Esophagus muscularis mucosa (tissue), 4 donors: ENCODE measurements at regions not wholly inside any gene's neighbourhood (a gene's known extent, or its start where the extent isn't known, plus 50 kb on each side); places are given as distances from the start of the nearest gene placed in this dataset.

ENCODE experiments used
- DNase-seq: peaks from one replicate; pipeline ENCODE4 v3.0.0-alpha.2; 2017; ENCODE audit errors: extremely low spot score
- H3K27ac ChIP-seq, 4 donors: fragments of 200-600 bp; sonication (generic); replicated peaks in 1 of 4; 1 replicate in 3 of 4; 2 replicates in 1 of 4; pipeline ENCODE4 v1.5.1; 2016 to 2019; ENCODE audit warnings: mild to moderate bottlenecking in 1 of 4
- H3K27me3 ChIP-seq, 4 donors: fragments of 200-600 bp; sonication (generic); one replicate each; pipeline versions ENCODE4 v1.5.1 to v1.6.0; 2016 to 2019
- H3K36me3 ChIP-seq, 4 donors: fragments of 200-600 bp; sonication (generic); one replicate each; pipeline ENCODE4 v1.5.1; 2016 to 2019
- H3K4me1 ChIP-seq, 4 donors: fragments of 200-600 bp; sonication (generic); one replicate each; pipeline ENCODE4 v1.5.1; 2016 to 2019
- H3K4me3 ChIP-seq, 4 donors: fragments of 200-600 bp; sonication (generic); 1 replicate in 2 of 4; 2 replicates in 2 of 4; pipeline ENCODE4 v1.5.1; 2016 to 2019; ENCODE audit warnings: mild to moderate bottlenecking in 4 of 4, moderate library complexity in 1 of 4
- H3K9me3 ChIP-seq, 4 donors: fragments of 200-600 bp; sonication (generic); 1 replicate in 3 of 4; 2 replicates in 1 of 4; pipeline ENCODE4 v1.5.1; 2016 to 2019
- EP300 ChIP-seq: sonication (generic); formaldehyde crosslinking; IDR thresholded peaks from one replicate; pipeline ENCODE4 v1.6.1; 2017; ENCODE audit warnings: antibody characterized with exemption
- POLR2A ChIP-seq: fragments of 450-650 bp; IDR thresholded peaks from one replicate; pipeline ENCODE4 v1.6.1; 2017; ENCODE audit warnings: antibody characterized with exemption, moderate library complexity, mild to moderate bottlenecking, low read depth
- POLR2AphosphoS5 ChIP-seq, 2 donors: sonication (generic); formaldehyde crosslinking; IDR thresholded peaks; one replicate each; pipeline ENCODE4 v1.6.1; 2017; ENCODE audit warnings: antibody characterized with exemption in 2 of 2
- WGBS: methylation state at CpG from one replicate; pipeline ENCODE4 v1.1.5; 2018; 5-methylcytosine and 5-hydroxymethylcytosine counted together
- intact Hi-C: fragments of 100-400 bp; cut with DNase I; formaldehyde crosslinking; loops from one replicate; pipeline ENCODE4 v1.15.1; 2023
- TF ChIP-seq, protein P1 (sequence below), 3 experiments: fragments of 200-600 bp in 2 of 3; fragments of 450-650 bp in 1 of 3; sonication (generic) in 2 of 3; IDR thresholded peaks; one replicate each; pipeline ENCODE4 v1.5.1; 2017 to 2019; ENCODE audit warnings: antibody characterized with exemption in 3 of 3, mild to moderate bottlenecking in 2 of 3, moderate library complexity in 1 of 3

DNA sequence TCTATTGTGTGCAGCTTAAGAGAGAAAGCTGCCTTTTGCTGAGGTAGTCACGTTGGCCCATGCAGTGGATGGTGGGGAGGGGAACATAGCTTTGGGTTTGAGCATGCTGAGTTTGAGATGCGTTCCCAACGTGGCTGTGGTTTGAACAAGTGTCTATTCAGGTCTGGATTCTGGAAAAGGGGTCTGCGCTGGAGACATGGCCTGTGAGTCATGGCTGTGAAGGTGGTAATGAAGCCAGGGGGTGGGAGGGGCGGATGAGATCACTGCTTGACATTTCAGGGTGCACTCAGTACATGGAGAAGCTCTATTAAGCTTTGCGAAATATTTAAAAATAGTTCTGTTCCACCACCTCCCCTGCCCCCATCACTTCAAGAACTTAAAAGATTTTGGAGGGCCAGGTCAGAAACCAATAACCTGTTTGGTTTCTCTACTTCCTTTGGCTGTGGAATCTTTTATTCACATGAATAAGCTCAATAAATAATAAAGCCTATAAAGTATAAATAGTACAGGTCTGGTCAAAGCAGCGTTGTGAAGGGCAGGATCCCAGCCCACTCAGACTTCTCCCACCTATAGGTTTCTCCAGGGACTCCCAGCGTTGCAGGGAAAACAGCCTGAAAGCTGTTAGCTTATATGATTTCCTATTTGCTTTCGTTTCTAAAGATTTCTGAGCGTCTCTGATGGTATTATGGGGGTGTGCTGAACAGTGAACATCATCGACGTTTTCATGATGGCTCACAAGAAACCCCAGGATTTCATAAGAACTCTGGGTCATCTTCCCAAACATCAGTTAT lies 189.9 kb downstream of the NSG2 start:
- WGBS = 79% methylated on average over 12 of the region's 12 CpGs
- peaks cover 0 to 9% (median 0%) of the 10 kb centered on the region in 4 donors for H3K27me3 ChIP-seq
- no peak overlapping the region for H3K4me3 ChIP-seq
- H3K9me3 ChIP-seq = peaks cover 0 to 12% (median 8%) of the 10 kb centered on the region in 4 donors
- H3K4me1 ChIP-seq = no peaks in the 10 kb centered on the region
- H3K36me3 ChIP-seq = no peaks in the 10 kb centered on the region
- no peak overlapping the region for H3K27ac ChIP-seq
- intact Hi-C loops = no loop called here
- TF ChIP-seq POLR2A (no peak), EP300 (no peak), POLR2AphosphoS5 (IDR thresholded peaks at IDR 0.05) (no peak)
- TF ChIP-seq, protein P1, sequence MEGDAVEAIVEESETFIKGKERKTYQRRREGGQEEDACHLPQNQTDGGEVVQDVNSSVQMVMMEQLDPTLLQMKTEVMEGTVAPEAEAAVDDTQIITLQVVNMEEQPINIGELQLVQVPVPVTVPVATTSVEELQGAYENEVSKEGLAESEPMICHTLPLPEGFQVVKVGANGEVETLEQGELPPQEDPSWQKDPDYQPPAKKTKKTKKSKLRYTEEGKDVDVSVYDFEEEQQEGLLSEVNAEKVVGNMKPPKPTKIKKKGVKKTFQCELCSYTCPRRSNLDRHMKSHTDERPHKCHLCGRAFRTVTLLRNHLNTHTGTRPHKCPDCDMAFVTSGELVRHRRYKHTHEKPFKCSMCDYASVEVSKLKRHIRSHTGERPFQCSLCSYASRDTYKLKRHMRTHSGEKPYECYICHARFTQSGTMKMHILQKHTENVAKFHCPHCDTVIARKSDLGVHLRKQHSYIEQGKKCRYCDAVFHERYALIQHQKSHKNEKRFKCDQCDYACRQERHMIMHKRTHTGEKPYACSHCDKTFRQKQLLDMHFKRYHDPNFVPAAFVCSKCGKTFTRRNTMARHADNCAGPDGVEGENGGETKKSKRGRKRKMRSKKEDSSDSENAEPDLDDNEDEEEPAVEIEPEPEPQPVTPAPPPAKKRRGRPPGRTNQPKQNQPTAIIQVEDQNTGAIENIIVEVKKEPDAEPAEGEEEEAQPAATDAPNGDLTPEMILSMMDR (IDR thresholded peaks at IDR 0.05) = no peak
- no peak for DNase-seq

- peaks cover 0 to 12% (median 8%) of the 10 kb centered on the region in 4 donors for H3K9me3 ChIP-seq
- 71% methylated on average over 5 of the region's 5 CpGs for WGBS
- no peaks in the 10 kb centered on the region for H3K36me3 ChIP-seq
- peaks cover 0 to 5% (median 0%) of the 10 kb centered on the region in 4 donors for H3K27me3 ChIP-seq
- no peak for TF ChIP-seq POLR2A
- TF ChIP-seq POLR2AphosphoS5 (IDR thresholded peaks at IDR 0.05) = no peak
- no peak for TF ChIP-seq EP300
- TF ChIP-seq, protein P1 (IDR thresholded peaks at IDR 0.05) = no peak
- no peaks in the 10 kb centered on the region for H3K4me1 ChIP-seq
- DNase-seq = no peak
- no peak overlapping the region for H3K4me3 ChIP-seq
- intact Hi-C loops = no loop called here
- H3K27ac ChIP-seq = no peak overlapping the region
Measured at GRCh38 chr5:174236070-174236469, 190.6 kb downstream of the NSG2 start.

- no peak overlapping the region for H3K4me3 ChIP-seq
- intact Hi-C loops = no loop called here
- 92% methylated on average over 4 of the region's 4 CpGs for WGBS
- DNase-seq = peak; percentile 68
- no peaks in the 10 kb centered on the region for H3K27me3 ChIP-seq
- TF ChIP-seq EP300 = no peak
- no peak for TF ChIP-seq POLR2AphosphoS5 (IDR thresholded peaks at IDR 0.05)
- TF ChIP-seq, protein P1 (IDR thresholded peaks at IDR 0.05) = no peak
- no peak for TF ChIP-seq POLR2A
- H3K27ac ChIP-seq = no peak overlapping the region
- peaks cover 0 to 12% (median 8%) of the 10 kb centered on the region in 4 donors for H3K9me3 ChIP-seq
- no peaks in the 10 kb centered on the region for H3K4me1 ChIP-seq
- H3K36me3 ChIP-seq = no peaks in the 10 kb centered on the region
Measured at GRCh38 chr5:174239718-174240117, 194.2 kb downstream of the NSG2 start.

GRCh38 chr5:174242573-174242972 lies 197.1 kb downstream of the NSG2 start:
- 73% methylated on average over 3 of the region's 3 CpGs for WGBS
- DNase-seq = peak; percentile 85
- H3K4me1 ChIP-seq = peaks cover 0 to 4% (median 0%) of the 10 kb centered on the region in 4 donors
- H3K27me3 ChIP-seq = peaks cover 0 to 6% (median 0%) of the 10 kb centered on the region in 4 donors
- no peak overlapping the region for H3K27ac ChIP-seq
- TF ChIP-seq, protein P1 (IDR thresholded peaks at IDR 0.05) = no peak
- TF ChIP-seq EP300 = no peak
- no peak for TF ChIP-seq POLR2A
- no peak for TF ChIP-seq POLR2AphosphoS5 (IDR thresholded peaks at IDR 0.05)
- no peaks in the 10 kb centered on the region for H3K36me3 ChIP-seq
- intact Hi-C loops = no loop called here
- H3K4me3 ChIP-seq = no peak overlapping the region
- peaks cover 0 to 12% (median 8%) of the 10 kb centered on the region in 4 donors for H3K9me3 ChIP-seq
